ENCODE measurements at regions not wholly inside any gene's neighbourhood (a gene's known extent, or its start where the extent isn't known, plus 50 kb on each side); places are given as distances from the start of the nearest gene placed in this dataset.
"Not testable (repeated sequence)": the region's sequence is repeated elsewhere in the genome, so short reads cannot be mapped to it uniquely, and the experiment has no call there.

- DNase-seq: no peak
Measured at GRCh38 chr6:3900744-3901336, 51.7 kb downstream of the FAM50B start.

GRCh38 chr6:3902871-3903648 is 53.9 kb downstream of the FAM50B start:
- no peak for DNase-seq

DNA sequence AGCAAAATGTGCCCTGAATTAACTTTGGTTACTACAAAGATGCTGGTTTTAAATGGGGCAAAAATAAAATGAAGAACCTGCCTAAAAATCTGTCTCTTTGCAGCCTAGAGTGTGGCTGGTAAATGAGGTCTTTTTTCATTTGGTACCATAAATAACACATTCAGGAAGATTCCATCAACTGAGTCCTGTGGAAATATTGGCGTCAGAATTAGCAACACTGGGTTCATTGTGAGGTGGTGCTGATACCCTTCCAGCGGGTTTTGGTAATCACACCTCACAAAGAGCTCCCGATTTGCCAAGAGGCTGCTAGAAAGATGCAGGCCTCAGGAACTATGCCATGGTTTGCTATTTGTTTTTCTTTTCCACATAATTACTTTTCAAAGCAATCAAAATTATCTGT is 55.3 kb downstream of the FAM50B start:
- no peak for DNase-seq

- no peak for DNase-seq
Measured at GRCh38 chr6:3905945-3906845, 57.0 kb downstream of the FAM50B start.

DNA sequence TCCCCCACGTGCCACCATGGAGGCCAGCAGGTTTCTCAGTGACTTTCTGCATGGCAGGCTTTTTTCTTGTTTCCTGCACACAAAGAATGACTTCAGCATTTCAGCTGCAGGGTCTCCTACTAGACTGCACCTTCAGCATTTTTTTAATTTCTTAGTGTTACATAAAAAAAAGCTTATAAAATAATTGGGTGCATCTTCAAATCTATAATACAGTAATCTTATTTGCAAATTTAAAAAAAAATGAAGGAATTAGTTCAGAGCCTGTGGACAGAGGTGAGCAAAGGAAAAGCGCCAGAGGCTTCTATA is 57.6 kb downstream of the FAM50B start:
- no peak for DNase-seq

GRCh38 chr6:3908223-3908622 is 59.0 kb downstream of the FAM50B start:
- no peak for DNase-seq

GRCh38 chr6:3908961-3909360 is 59.8 kb downstream of the FAM50B start:
- DNase-seq: no peak

- DNase-seq: no peak
Measured at GRCh38 chr6:3910106-3910663, 61.0 kb downstream of the FAM50B start.

GRCh38 chr6:3911130-3911529 is 62.0 kb downstream of the FAM50B start:
- no peak for DNase-seq

DNA sequence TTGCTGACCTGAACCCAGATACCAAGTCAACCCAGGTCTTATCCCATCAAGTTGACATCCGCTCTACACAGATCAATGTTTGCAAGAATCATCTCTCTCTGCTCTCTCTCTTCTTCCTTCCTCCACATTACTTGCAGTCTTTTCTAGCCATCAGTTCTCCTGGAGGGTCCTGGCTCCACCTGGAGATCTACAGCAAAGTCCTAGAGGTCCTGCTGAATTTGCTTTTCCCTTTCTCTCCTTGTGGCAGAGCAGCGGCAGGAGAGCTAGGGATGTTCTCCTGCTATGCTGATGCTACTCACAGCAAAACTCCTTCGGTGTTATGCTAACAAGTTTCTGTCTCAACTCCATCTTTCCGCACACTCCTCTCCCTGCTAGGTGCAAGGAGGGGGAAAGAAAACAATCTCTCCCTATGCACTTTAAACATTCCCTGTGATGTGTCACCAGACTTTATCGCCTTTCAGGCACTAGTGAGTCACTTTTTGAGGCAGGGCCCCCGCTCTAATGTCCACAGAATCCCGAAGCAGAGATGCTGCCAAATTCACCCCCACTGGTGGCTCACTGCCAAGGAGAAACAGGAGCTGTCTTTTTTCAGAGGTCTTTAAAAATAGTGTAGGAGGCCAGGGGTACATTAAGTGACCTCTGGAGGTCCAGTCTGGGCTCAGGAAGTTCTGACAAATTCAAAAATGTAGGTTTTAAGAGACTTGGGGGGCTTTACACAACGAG is 62.6 kb downstream of the FAM50B start:
- no peak for DNase-seq

- no peak for DNase-seq
Measured at GRCh38 chr6:3912361-3913076, 63.3 kb downstream of the FAM50B start.

DNA sequence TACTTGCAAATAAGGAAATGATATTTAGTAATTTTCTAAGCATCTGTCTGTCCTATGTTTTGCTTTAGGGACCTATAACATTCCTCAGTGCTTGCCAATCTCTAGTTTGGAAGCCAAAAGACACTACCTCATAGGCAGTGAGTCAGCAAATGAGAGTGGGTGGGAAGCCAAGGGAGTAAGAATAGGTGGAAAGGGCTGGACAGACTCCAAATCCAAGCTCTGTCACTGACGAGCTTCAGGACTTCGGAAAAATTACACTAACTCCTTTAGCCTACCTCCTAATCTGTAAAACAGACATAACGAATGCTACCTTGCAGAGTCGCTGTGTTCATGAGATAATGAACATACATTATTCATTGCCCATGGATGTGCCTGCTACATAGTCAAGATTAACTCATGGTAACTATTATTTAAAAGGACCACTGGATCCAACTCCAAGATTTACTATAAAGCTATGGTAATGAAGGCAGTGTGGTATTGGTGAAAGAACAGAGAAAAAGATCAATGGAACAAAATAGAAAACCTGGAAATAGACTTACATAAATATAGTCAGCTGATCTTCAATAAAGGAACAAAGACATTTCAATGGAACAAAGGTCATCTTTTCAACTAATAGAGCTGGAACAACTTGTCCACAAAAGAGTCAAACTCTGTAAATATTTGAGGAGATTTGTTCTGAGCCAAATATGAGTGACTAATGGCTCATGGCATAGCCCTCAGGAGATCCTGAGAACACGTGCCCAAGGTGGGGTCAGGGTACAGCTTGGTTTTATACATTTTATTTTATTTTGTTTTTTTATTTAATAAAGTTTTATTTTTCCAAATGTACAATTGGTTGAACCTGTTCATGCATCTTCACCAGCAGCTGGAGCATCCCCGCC is 64.1 kb downstream of the FAM50B start:
- no peak for DNase-seq

- DNase-seq: no peak
Measured at GRCh38 chr6:3913958-3914337, 64.8 kb downstream of the FAM50B start.

DNA sequence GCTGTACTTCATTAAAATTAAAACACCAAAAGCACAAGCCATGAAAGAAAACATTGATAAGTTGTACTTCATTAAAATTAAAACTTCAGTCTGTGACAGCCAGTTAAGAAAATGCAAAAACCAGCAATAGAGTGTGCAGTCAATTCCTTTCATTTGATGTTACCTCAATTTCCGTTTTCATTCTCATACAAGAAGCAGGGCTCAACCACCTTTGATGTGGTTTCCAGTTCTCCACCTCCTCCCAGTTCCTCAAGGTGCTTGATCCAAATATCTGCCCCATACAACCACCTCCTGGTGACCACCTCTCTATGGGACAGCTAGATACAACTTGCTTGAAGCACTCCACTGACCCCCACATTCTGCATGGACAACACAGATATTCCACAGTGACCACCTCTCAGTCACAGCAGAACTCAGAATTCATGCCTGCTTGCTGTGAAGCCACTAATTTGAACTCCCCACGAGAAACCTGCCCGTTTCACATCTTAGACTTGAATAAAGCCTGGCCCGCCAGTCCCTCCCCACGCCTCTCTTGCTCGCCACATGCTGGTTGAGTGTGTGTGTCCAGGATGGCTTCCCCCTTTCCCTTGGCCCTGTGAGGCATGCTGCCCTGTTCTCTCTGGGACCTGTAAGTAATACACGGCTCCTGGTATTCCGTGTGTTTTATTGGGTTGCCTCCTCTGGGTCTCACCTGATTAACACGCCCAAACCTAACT is 66.1 kb downstream of the FAM50B start:
- DNase-seq: no peak

GRCh38 chr6:3916211-3916610 is 67.0 kb downstream of the FAM50B start:
- no peak for DNase-seq

DNA sequence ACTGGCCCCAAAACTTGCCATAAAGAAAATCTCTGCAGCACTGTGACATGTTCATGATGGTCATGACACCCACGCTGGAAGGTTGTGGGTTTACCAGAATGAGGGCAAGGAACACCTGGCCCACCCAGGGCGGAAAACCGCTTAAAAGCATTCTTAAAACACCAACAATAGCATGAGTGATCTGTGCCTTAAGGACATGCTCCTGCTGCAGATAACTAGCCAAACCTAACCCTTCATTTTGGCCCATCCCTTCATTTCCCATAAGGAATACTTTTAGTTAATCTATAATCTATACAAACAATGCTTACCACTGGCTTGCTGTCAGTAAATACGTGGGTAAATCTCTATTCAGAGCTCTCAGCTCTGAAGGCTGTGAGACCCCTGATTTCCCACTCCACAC is 67.6 kb downstream of the FAM50B start:
- not testable (repeated sequence) for DNase-seq

GRCh38 chr6:3918469-3918868 is 69.3 kb downstream of the FAM50B start:
- no peak for DNase-seq

- DNase-seq: no peak
Measured at GRCh38 chr6:3919130-3919628, 70.0 kb downstream of the FAM50B start.

- DNase-seq: no peak
Measured at GRCh38 chr6:3919849-3920248, 70.7 kb downstream of the FAM50B start.

GRCh38 chr6:3920321-3920720 is 71.1 kb downstream of the FAM50B start:
- no peak for DNase-seq
